ENCODE measurements at regions not wholly inside any gene's neighbourhood (a gene's known extent, or its start where the extent isn't known, plus 50 kb on each side); places are given as distances from the start of the nearest gene placed in this dataset.

- no peak for TF ChIP-seq POLR2A (IDR thresholded peaks at IDR 0.05)
- no peak for TF ChIP-seq POLR2AphosphoS5 (IDR thresholded peaks at IDR 0.05)
- no peak for TF ChIP-seq CTCF (IDR thresholded peaks at IDR 0.05 in 8 of 11, conservative IDR thresholded peaks at IDR 0.05 in 3 of 11)
- intact Hi-C loops (cut with DNase I; ENCODE audit: low total_unique reads): loop anchor here (10.0 kb wide), 1 partner anchor 214 kb away; no protein-coding TSS in a partner anchor
These were observed 258.7 kb downstream of the RRAGC start for GRCh38 chr1:38600905-38601304.

DNA sequence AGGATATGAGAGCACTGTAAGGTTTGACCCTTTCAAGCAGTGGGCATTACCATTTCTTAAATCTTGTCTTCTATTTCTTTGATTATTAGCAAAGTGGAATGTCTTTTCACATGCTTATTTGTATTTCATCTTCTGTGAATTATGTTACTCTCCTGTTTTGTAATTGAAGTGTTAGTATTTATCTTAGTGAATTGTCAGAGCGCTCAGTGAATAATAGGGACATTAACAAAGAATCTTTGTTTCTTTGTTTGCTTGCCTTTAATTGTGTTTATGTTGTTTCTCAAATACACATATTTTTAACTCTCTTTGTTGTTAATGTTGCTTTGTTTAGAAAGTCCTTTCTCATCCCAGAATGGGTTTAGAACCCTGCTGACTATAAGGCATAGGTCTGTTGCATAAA lies 259.3 kb downstream of the RRAGC start:
- no peak overlapping the region for H3K4me3 ChIP-seq
- no peak for TF ChIP-seq POLR2AphosphoS5 (IDR thresholded peaks at IDR 0.05)
- TF ChIP-seq POLR2A (IDR thresholded peaks at IDR 0.05): no peak
- TF ChIP-seq CTCF (IDR thresholded peaks at IDR 0.05 in 8 of 11, conservative IDR thresholded peaks at IDR 0.05 in 3 of 11): no peak
- no peaks in the 10 kb centered on the region for H3K4me1 ChIP-seq
- intact Hi-C loops (cut with DNase I; ENCODE audit: low total_unique reads): loop anchor here (10.0 kb wide), 1 partner anchor 215 kb away; no protein-coding TSS in a partner anchor
- 86 to 98% (median 96%) methylated on average over 1 of the region's 1 CpG for WGBS, 5 donors
- no peak for DNase-seq
- peaks cover 0 to under 1% (median 0%) of the 10 kb centered on the region in 8 donors for H3K9me3 ChIP-seq
- peaks cover 0 to 41% (median 0%) of the 10 kb centered on the region in 7 donors for H3K27me3 ChIP-seq (replicated peaks in 1 of 7)
- H3K36me3 ChIP-seq: no peaks in the 10 kb centered on the region
- H3K27ac ChIP-seq: no peak overlapping the region

More at GRCh38 chr1:38600905-38601304, 258.7 kb downstream of the RRAGC start:
- Histone ChIP-seq H3K36me3 (no peaks in the 10 kb centered on the region), H3K27me3 (replicated peaks in 1 of 7) (peaks cover 0 to 39% (median 0%) of the 10 kb centered on the region in 7 donors), H3K4me3 (no peak overlapping the region), H3K27ac (no peak overlapping the region), H3K9me3 (no peaks in the 10 kb centered on the region), H3K4me1 (no peaks in the 10 kb centered on the region)
- DNase-seq: no peak
- 66 to 83% (median 74%) methylated on average over 4 of the region's 4 CpGs for WGBS, 5 donors

- no peak for DNase-seq
- no peak overlapping the region for H3K4me3 ChIP-seq
- H3K27me3 ChIP-seq (replicated peaks in 1 of 7): peaks cover 0 to 58% (median 0%) of the 10 kb centered on the region in 7 donors
- peaks cover 0 to 22% (median 14%) of the 10 kb centered on the region in 8 donors for H3K9me3 ChIP-seq
- intact Hi-C loops (cut with DNase I; ENCODE audit: low total_unique reads): no loop called here
- TF ChIP-seq POLR2A (IDR thresholded peaks at IDR 0.05): no peak
- no peak for TF ChIP-seq CTCF (IDR thresholded peaks at IDR 0.05 in 8 of 11, conservative IDR thresholded peaks at IDR 0.05 in 3 of 11)
- TF ChIP-seq POLR2AphosphoS5 (IDR thresholded peaks at IDR 0.05): no peak
- H3K4me1 ChIP-seq: no peaks in the 10 kb centered on the region
- H3K27ac ChIP-seq: no peak overlapping the region
- WGBS, 5 donors: 93 to 100% (median 98%) methylated on average over 1 of the region's 1 CpG
- no peaks in the 10 kb centered on the region for H3K36me3 ChIP-seq
These were observed 261.5 kb downstream of the RRAGC start for GRCh38 chr1:38598118-38598517.

GRCh38 chr1:38589036-38589435 lies 270.5 kb downstream of the RRAGC start:
- no peak overlapping the region for H3K27ac ChIP-seq
- no peak for TF ChIP-seq POLR2AphosphoS5 (IDR thresholded peaks at IDR 0.05)
- TF ChIP-seq CTCF (IDR thresholded peaks at IDR 0.05 in 8 of 11, conservative IDR thresholded peaks at IDR 0.05 in 3 of 11): no peak
- TF ChIP-seq POLR2A (IDR thresholded peaks at IDR 0.05): no peak
- H3K9me3 ChIP-seq: peaks cover 0 to 30% (median 25%) of the 10 kb centered on the region in 8 donors
- DNase-seq: no peak
- H3K36me3 ChIP-seq: no peaks in the 10 kb centered on the region
- intact Hi-C loops (cut with DNase I; ENCODE audit: low total_unique reads): no loop called here
- no peak overlapping the region for H3K4me3 ChIP-seq
- H3K27me3 ChIP-seq (replicated peaks in 1 of 7): peaks cover 0 to 34% (median 0%) of the 10 kb centered on the region in 7 donors
- peaks cover 0 to 19% (median 8%) of the 10 kb centered on the region in 6 donors for H3K4me1 ChIP-seq
- WGBS, 5 donors: 26 to 45% (median 34%) methylated on average over 1 of the region's 1 CpG; no CpG with 5 or more reads in 1 of the 5 donors

Data from spleen (tissue), 11 donors.